SU-DHL-6 (cell line): ENCODE measurements at regions not wholly inside any gene's neighbourhood (a gene's known extent, or its start where the extent isn't known, plus 50 kb on each side); places are given as distances from the start of the nearest gene placed in this dataset.

Experiments
- H2AFZ ChIP-seq: fragments of 200-600 bp; sonication (generic); 2 replicates; pipeline ENCODE4 v1.6.1; 2014; ENCODE audit warnings: low read depth, mild to moderate bottlenecking, moderate library complexity, mixed read lengths, antibody characterized with exemption, low read length; ENCODE audit not compliant: severe bottlenecking
- H3F3A ChIP-seq: fragments of 200-600 bp; shearing (Covaris generic); 2 replicates; pipeline ENCODE4 v1.6.0; 2016; ENCODE audit warnings: antibody characterized with exemption, mild to moderate bottlenecking; ENCODE audit not compliant: insufficient read depth
- H3K27ac ChIP-seq: fragments of 200-600 bp; sonication (generic); 2 replicates; pipeline ENCODE4 v1.5.1; 2016; ENCODE audit warnings: low read depth, mild to moderate bottlenecking, low read length, moderate library complexity, mixed read lengths
- H3K27me3 ChIP-seq: fragments of 200-600 bp; sonication (generic), shearing (Covaris generic); 2 replicates; pipeline ENCODE4 v1.6.0; 2014; ENCODE audit warnings: mild to moderate bottlenecking, low read length
- H3K36me3 ChIP-seq: fragments of 200-600 bp; sonication (generic); 2 replicates; pipeline ENCODE4 v1.6.1; 2014; ENCODE audit warnings: mild to moderate bottlenecking, low read length, mixed read lengths
- H3K4me2 ChIP-seq: fragments of 300-600, 200-600 bp; shearing (Covaris generic), sonication (generic); 2 replicates; pipeline ENCODE4 v1.6.0; 2014; ENCODE audit warnings: low read length, low read depth, mild to moderate bottlenecking; ENCODE audit not compliant: poor library complexity, severe bottlenecking
- H3K4me3 ChIP-seq: fragments of 200-600 bp; sonication (generic); 2 replicates; pipeline ENCODE4 v1.5.1; 2014; ENCODE audit warnings: antibody characterized with exemption, low read length, mild to moderate bottlenecking, mixed read lengths; ENCODE audit not compliant: insufficient read depth, poor library complexity, severe bottlenecking
- H3K79me2 ChIP-seq: fragments of 200-600 bp; sonication (generic); 2 replicates; pipeline ENCODE4 v1.6.1; 2014; ENCODE audit warnings: mild to moderate bottlenecking, low read length, moderate library complexity; ENCODE audit not compliant: insufficient read depth
- H3K9ac ChIP-seq: fragments of 200-600 bp; sonication (generic); 2 replicates; pipeline ENCODE4 v1.7.0; 2014; ENCODE audit warnings: mild to moderate bottlenecking, low read length
- H3K9me2 ChIP-seq: fragments of 200-600 bp; sonication (generic); replicated peaks from 2 replicates; pipeline ENCODE4 v1.6.1; 2014; ENCODE audit warnings: low read length; ENCODE audit not compliant: insufficient read depth
- H3K9me3 ChIP-seq: fragments of 200-600 bp; sonication (generic); 2 replicates; pipeline ENCODE4 v1.6.1; 2014; ENCODE audit warnings: low read length, mixed read lengths; ENCODE audit not compliant: insufficient read depth
- H4K20me1 ChIP-seq: fragments of 200-600 bp; sonication (generic); 2 replicates; pipeline ENCODE4 v1.6.1; 2014; ENCODE audit warnings: low read depth, mild to moderate bottlenecking, antibody characterized with exemption, low read length, moderate library complexity, mixed read lengths
- CTCF ChIP-seq: fragments of 200-600 bp; sonication (generic); IDR thresholded peaks from one replicate; pipeline ENCODE4 v1.5.1; 2017; ENCODE audit warnings: antibody characterized with exemption, mild to moderate bottlenecking, low read length, moderate library complexity; ENCODE audit not compliant: insufficient read depth, poor library complexity, severe bottlenecking
- EZH2phosphoT487 ChIP-seq: fragments of 200-600 bp; sonication (generic), shearing (Covaris generic); conservative IDR thresholded peaks from 2 replicates; pipeline ENCODE4 v1.6.1; 2018; ENCODE audit warnings: mild to moderate bottlenecking, antibody characterized with exemption, low read length, moderate library complexity, mixed read lengths

GRCh38 chr2:20931346-20931745 is 108.4 kb upstream of the LDAH start:
- TF ChIP-seq CTCF = no peak
- TF ChIP-seq EZH2phosphoT487 = no peak
- H3K4me2 ChIP-seq = no peak overlapping the region
- no peaks in the 10 kb centered on the region for H3K27me3 ChIP-seq

GRCh38 chr2:20930928-20931327 is 108.0 kb upstream of the LDAH start:
- no peaks in the 10 kb centered on the region for H3F3A ChIP-seq
- no peaks in the 10 kb centered on the region for H3K27me3 ChIP-seq
- H4K20me1 ChIP-seq = no peaks in the 10 kb centered on the region
- H3K27ac ChIP-seq = no peak overlapping the region
- H2AFZ ChIP-seq = no peak overlapping the region
- H3K9ac ChIP-seq = no peak overlapping the region
- H3K9me3 ChIP-seq = peaks cover 5% of the 10 kb centered on the region; the same call in 1 of the 2 replicates
- H3K36me3 ChIP-seq = no peaks in the 10 kb centered on the region
- H3K4me3 ChIP-seq = no peak overlapping the region
- TF ChIP-seq CTCF (no peak), EZH2phosphoT487 (no peak)
- H3K79me2 ChIP-seq = no peaks in the 10 kb centered on the region
- H3K9me2 ChIP-seq = no peaks in the 10 kb centered on the region; the same call in 1 of the 2 replicates
- H3K4me2 ChIP-seq = no peak overlapping the region

More at GRCh38 chr2:20931346-20931745, 108.4 kb upstream of the LDAH start:
- no peaks in the 10 kb centered on the region for H3F3A ChIP-seq
- H3K9me3 ChIP-seq = peaks cover 5% of the 10 kb centered on the region; the same call in 1 of the 2 replicates
- no peaks in the 10 kb centered on the region for H3K36me3 ChIP-seq
- no peaks in the 10 kb centered on the region for H3K79me2 ChIP-seq
- H3K9ac ChIP-seq = no peak overlapping the region
- no peak overlapping the region for H3K27ac ChIP-seq
- H3K9me2 ChIP-seq = no peaks in the 10 kb centered on the region; the same call in 1 of the 2 replicates
- H4K20me1 ChIP-seq = no peaks in the 10 kb centered on the region
- no peak overlapping the region for H2AFZ ChIP-seq
- H3K4me3 ChIP-seq = no peak overlapping the region

GRCh38 chr2:20929721-20930120 is 106.8 kb upstream of the LDAH start:
- no peaks in the 10 kb centered on the region for H3K27me3 ChIP-seq

More at GRCh38 chr2:20929721-20930120, 106.8 kb upstream of the LDAH start:
- H3K9me3 ChIP-seq = peaks cover 5% of the 10 kb centered on the region; the same call in 1 of the 2 replicates
- H3K9ac ChIP-seq = no peak overlapping the region
- H2AFZ ChIP-seq = no peak overlapping the region
- TF ChIP-seq CTCF = no peak
- TF ChIP-seq EZH2phosphoT487 = no peak
- no peaks in the 10 kb centered on the region for H4K20me1 ChIP-seq
- no peaks in the 10 kb centered on the region; the same call in 1 of the 2 replicates for H3K9me2 ChIP-seq
- H3K36me3 ChIP-seq = no peaks in the 10 kb centered on the region
- no peak overlapping the region for H3K4me2 ChIP-seq
- no peaks in the 10 kb centered on the region for H3F3A ChIP-seq
- no peak overlapping the region for H3K27ac ChIP-seq
- H3K79me2 ChIP-seq = no peaks in the 10 kb centered on the region
- no peak overlapping the region for H3K4me3 ChIP-seq
